ENCODE measurements at regions not wholly inside any gene's neighbourhood (a gene's known extent, or its start where the extent isn't known, plus 50 kb on each side); places are given as distances from the start of the nearest gene placed in this dataset.
"Not testable (repeated sequence)": the region's sequence is repeated elsewhere in the genome, so short reads cannot be mapped to it uniquely, and the experiment has no call there.

GRCh38 chr2:95727420-95727819 is 135.6 kb downstream of the TRIM43 start:
- not testable (repeated sequence) for DNase-seq (ENCODE audit: low spot score)

- peak; percentile 86 for DNase-seq (ENCODE audit: low spot score)
Measured at GRCh38 chr2:95728878-95729596, 137.2 kb downstream of the TRIM43 start.

GRCh38 chr2:95729597-95729955 is 137.8 kb downstream of the TRIM43 start:
- no peak for DNase-seq (ENCODE audit: low spot score)

- DNase-seq (ENCODE audit: low spot score), result no peak
Measured at GRCh38 chr2:95730813-95731212, 139.0 kb downstream of the TRIM43 start.

GRCh38 chr2:95734976-95735890 is 143.4 kb downstream of the TRIM43 start:
- DNase-seq (ENCODE audit: low spot score), result no peak

- no peak for DNase-seq (ENCODE audit: low spot score)
Measured at GRCh38 chr2:95738301-95738700, 146.5 kb downstream of the TRIM43 start.

GRCh38 chr2:95752126-95752525 is 160.3 kb downstream of the TRIM43 start:
- not testable (repeated sequence) for DNase-seq (ENCODE audit: low spot score)

GRCh38 chr2:95753812-95754211 is 162.0 kb downstream of the TRIM43 start:
- not testable (repeated sequence) for DNase-seq (ENCODE audit: low spot score)

- DNase-seq (ENCODE audit: low spot score), result not testable (repeated sequence)
Measured at GRCh38 chr2:95754213-95754612, 162.4 kb downstream of the TRIM43 start.

GRCh38 chr2:95754819-95755563 is 163.2 kb downstream of the TRIM43 start:
- not testable (repeated sequence) for DNase-seq (ENCODE audit: low spot score)

- DNase-seq (ENCODE audit: low spot score), result not testable (repeated sequence)
Measured at GRCh38 chr2:95755956-95756669, 164.3 kb downstream of the TRIM43 start.

GRCh38 chr2:95757988-95758387 is 166.2 kb downstream of the TRIM43 start:
- DNase-seq (ENCODE audit: low spot score), result no peak

GRCh38 chr2:95759481-95760246 is 167.9 kb downstream of the TRIM43 start:
- no peak for DNase-seq (ENCODE audit: low spot score)

- DNase-seq (ENCODE audit: low spot score), result peak; percentile 56
Measured at GRCh38 chr2:95760806-95761525, 169.2 kb downstream of the TRIM43 start.

- no peak for DNase-seq (ENCODE audit: low spot score)
Measured at GRCh38 chr2:95761556-95761955, 169.8 kb downstream of the TRIM43 start.

- not testable (repeated sequence) for DNase-seq (ENCODE audit: low spot score)
Measured at GRCh38 chr2:95762023-95763021, 170.5 kb downstream of the TRIM43 start.

GRCh38 chr2:95763074-95763473 is 171.3 kb downstream of the TRIM43 start:
- DNase-seq (ENCODE audit: low spot score), result not testable (repeated sequence)

GRCh38 chr2:95764966-95765365 is 173.2 kb downstream of the TRIM43 start:
- not testable (repeated sequence) for DNase-seq (ENCODE audit: low spot score)

All from HT-29 (cell line).